Osteoblast (primary cell): ENCODE measurements at regions not wholly inside any gene's neighbourhood (a gene's known extent, or its start where the extent isn't known, plus 50 kb on each side); places are given as distances from the start of the nearest gene placed in this dataset.

ENCODE experiments used
- DNase-seq: peaks from one replicate; pipeline ENCODE4 v3.0.0; 2011; ENCODE audit warnings: low spot score, mixed read lengths; ENCODE audit not compliant: insufficient read length; ENCODE audit errors: missing footprints
- H2AFZ ChIP-seq: 2 replicates; pipeline ENCODE4 v1.6.0; 2011; ENCODE audit warnings: mild to moderate bottlenecking, low read length
- H3K27ac ChIP-seq: 2 replicates; pipeline ENCODE4 v1.5.1; 2011; ENCODE audit warnings: mild to moderate bottlenecking, low read depth, low read length, moderate library complexity
- H3K27me3 ChIP-seq: 2 replicates; pipeline ENCODE4 v1.6.0; 2012; ENCODE audit warnings: mild to moderate bottlenecking, control low read depth, inconsistent platforms, low read length, moderate library complexity; ENCODE audit not compliant: insufficient read depth
- H3K36me3 ChIP-seq: 2 replicates; pipeline ENCODE4 v1.5.1; 2011; ENCODE audit warnings: mild to moderate bottlenecking, low read length, control low read depth, moderate library complexity; ENCODE audit not compliant: insufficient read depth
- H3K4me1 ChIP-seq: 2 replicates; pipeline ENCODE4 v1.5.1; 2011; ENCODE audit warnings: mild to moderate bottlenecking, low read length, control low read depth, moderate library complexity; ENCODE audit not compliant: insufficient read depth
- H3K4me2 ChIP-seq: 2 replicates; pipeline ENCODE4 v1.6.0; 2011; ENCODE audit warnings: mild to moderate bottlenecking, low read length; ENCODE audit not compliant: insufficient read depth
- H3K4me3 ChIP-seq: fragments of 200-600 bp; sonication (generic); 3 replicates; pipeline ENCODE4 v1.5.1; 2012; ENCODE audit warnings: mild to moderate bottlenecking, low read length, inconsistent platforms; ENCODE audit not compliant: insufficient read depth
- H3K79me2 ChIP-seq: 2 replicates; pipeline ENCODE4 v1.6.0; 2012; ENCODE audit warnings: mild to moderate bottlenecking, low read length, control low read depth, inconsistent platforms; ENCODE audit not compliant: insufficient read depth
- H3K9me3 ChIP-seq: 2 replicates; pipeline ENCODE4 v1.5.1; 2011; ENCODE audit warnings: low read depth, low read length, control low read depth
- H4K20me1 ChIP-seq: 2 replicates; pipeline ENCODE4 v1.6.0; 2012; ENCODE audit warnings: mild to moderate bottlenecking, low read length, control low read depth; ENCODE audit not compliant: insufficient read depth
- CTCF ChIP-seq: IDR thresholded peaks from 2 replicates; pipeline ENCODE4 v1.5.1; 2011; ENCODE audit warnings: mild to moderate bottlenecking, low read depth, low read length, moderate library complexity; ENCODE audit errors: extremely low read depth

DNA sequence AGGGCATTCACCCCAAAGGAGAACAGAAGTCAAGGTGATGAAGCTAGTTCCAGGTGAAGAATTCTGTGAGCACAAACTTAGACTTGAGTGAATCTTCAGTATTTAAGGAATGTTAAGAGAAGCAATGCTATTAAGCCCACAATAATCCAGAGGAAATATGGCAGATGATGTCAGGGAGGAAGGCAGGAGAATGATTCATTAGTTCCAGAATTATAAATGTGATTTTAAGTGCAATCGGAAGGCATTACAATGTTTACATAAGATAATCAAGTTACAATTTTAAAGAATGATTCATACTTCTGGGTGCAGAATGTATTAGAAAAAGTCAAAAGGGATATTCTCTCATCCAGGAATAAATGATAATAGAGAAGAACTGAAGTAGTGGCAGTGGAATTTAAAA, 545.2 kb upstream of the BRINP3 start:
- TF ChIP-seq CTCF = no peak
- Histone ChIP-seq H3K4me3 (no peak overlapping the region), H4K20me1 (no peaks in the 10 kb centered on the region), H3K4me2 (no peak overlapping the region), H3K4me1 (no peaks in the 10 kb centered on the region), H3K9me3 (no peaks in the 10 kb centered on the region), H3K36me3 (no peaks in the 10 kb centered on the region), H2AFZ (no peak overlapping the region), H3K27ac (no peak overlapping the region), H3K27me3 (no peaks in the 10 kb centered on the region), H3K79me2 (no peaks in the 10 kb centered on the region)
- no peak for DNase-seq

DNA sequence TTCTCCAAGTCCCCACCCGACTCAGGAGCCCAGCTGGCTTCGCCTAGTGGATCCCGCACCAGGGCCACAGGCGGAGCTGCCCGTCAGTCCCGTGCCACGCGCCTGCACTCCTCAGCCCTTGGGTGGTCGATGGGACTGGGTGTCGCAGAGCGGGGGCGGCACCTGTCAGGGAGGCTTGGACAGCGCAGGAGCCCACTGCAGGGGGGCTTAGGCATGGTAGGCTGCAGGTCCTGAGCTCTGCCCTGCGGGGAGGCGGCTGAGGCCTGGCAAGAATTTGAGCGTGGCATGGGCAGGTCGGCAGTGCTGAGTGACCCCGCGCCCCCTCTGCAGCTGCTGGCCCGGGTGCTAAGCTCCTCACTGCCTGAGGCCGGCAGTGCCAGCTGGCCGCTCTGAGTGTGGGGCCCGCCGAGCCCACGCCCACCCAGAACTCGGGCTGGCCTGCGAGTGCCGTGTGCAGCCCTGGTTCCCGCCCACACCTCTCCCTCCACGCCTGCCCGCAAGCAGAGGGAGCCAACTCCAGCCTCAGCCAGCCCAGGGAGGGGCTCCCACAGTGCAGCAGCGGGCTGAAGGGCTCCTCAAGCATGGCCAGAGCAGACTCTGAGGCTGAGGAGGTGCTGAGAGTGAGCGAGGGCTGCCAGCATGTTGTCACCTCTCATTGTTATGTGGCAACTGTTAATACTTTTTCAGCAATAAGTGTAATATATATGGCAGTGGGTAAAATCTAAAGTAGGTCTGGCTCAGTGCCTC, 548.4 kb upstream of the BRINP3 start:
- H3K36me3 ChIP-seq = no peaks in the 10 kb centered on the region
- no peaks in the 10 kb centered on the region for H3K79me2 ChIP-seq
- H3K4me3 ChIP-seq = no peak overlapping the region
- no peaks in the 10 kb centered on the region for H3K4me1 ChIP-seq
- TF ChIP-seq CTCF = no peak
- DNase-seq = no peak
- H3K9me3 ChIP-seq = no peaks in the 10 kb centered on the region
- no peaks in the 10 kb centered on the region for H4K20me1 ChIP-seq
- no peaks in the 10 kb centered on the region for H3K27me3 ChIP-seq
- H3K27ac ChIP-seq = no peak overlapping the region
- H3K4me2 ChIP-seq = no peak overlapping the region
- no peak overlapping the region for H2AFZ ChIP-seq

DNA sequence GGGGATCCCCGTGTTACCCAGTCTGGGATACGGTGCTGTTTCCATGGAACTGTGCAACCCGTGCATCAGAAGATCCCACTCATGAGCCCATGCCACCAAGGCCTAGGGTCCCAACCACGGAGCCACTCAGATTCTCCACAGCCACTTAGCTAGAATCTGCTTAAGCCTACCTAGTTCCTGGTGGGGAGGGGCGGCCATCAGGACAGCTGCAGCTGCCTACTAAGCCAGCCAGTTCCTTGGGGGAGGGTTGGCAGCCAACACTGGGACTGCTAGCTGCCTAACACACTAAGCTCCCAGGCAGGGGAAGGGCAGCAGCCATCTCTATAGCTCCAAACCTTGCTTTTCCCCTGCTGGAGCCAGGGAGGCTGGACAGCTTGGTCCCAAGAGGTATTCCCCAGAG, 549.2 kb upstream of the BRINP3 start:
- no peak for TF ChIP-seq CTCF
- DNase-seq = no peak
- Histone ChIP-seq H3K27ac (no peak overlapping the region), H3K4me2 (no peak overlapping the region), H4K20me1 (no peaks in the 10 kb centered on the region), H3K9me3 (no peaks in the 10 kb centered on the region), H2AFZ (no peak overlapping the region), H3K4me1 (no peaks in the 10 kb centered on the region), H3K79me2 (no peaks in the 10 kb centered on the region), H3K27me3 (no peaks in the 10 kb centered on the region), H3K36me3 (no peaks in the 10 kb centered on the region), H3K4me3 (no peak overlapping the region)

DNA sequence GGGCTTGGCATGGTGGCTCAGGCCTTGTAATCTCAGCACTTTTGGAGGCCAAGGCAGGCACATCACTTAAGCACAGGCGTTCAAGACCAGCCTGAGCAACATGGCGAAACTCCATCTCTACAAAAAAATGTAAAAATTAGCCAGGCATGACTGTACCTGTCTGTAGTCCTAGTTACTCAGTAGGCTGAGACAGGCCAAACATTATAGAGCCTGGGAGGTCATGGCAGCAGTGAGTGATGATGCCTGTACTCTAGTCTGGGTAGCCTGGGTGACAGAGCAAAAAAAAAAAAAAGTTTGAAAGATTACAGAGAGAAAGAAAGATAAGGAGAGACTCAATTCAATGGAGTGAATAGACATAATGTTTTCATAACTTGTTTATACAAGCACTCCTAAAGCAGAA, 556.5 kb upstream of the BRINP3 start:
- no peak for DNase-seq
- Histone ChIP-seq H4K20me1 (no peaks in the 10 kb centered on the region), H3K4me1 (no peaks in the 10 kb centered on the region), H3K9me3 (no peaks in the 10 kb centered on the region), H3K4me3 (no peak overlapping the region), H2AFZ (no peak overlapping the region), H3K27ac (no peak overlapping the region), H3K4me2 (no peak overlapping the region), H3K27me3 (no peaks in the 10 kb centered on the region), H3K79me2 (no peaks in the 10 kb centered on the region), H3K36me3 (no peaks in the 10 kb centered on the region)
- TF ChIP-seq CTCF = no peak
